ENCODE measurements at regions not wholly inside any gene's neighbourhood (a gene's known extent, or its start where the extent isn't known, plus 50 kb on each side); places are given as distances from the start of the nearest gene placed in this dataset.

DNA sequence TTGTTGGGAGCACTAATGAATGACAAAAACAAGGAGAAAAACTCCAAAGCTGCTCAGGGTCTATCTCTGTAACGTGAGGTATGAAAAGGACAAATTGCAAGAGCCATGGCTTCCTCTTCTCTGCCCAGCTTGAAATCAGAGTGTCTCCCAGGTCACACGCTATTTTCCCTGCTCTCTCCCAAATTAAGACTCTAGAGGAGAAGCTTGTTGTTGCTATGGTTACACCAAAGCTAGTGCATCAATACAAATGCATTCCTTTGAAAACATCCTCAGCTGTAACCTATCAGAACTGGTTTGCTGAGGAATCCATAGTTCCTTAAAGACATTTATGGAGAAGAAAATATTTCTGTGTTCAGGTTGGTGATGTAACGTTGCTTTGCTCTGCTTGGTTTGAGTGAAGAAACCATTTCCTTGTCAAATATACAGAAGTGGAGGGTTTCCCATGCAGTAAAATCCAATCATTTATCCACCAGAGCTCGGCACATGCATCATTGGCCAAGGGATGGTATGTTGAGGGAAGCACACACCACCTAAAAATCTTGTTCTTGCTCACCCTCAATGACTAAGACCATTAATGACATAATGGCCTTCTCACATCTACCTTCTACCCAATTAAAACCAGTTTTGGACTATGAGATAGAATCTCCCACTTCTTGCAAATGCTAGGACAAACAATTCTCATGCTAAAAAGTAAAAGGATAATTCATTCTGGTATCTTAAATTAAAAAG, 2135.6 kb upstream of the CELF4 start:
- Mint-ChIP-seq H3K36me3 (no peaks in the 10 kb centered on the region), H3K27ac (no peak overlapping the region), H3K4me3 (no peak overlapping the region), H3K4me1 (no peaks in the 10 kb centered on the region), H3K9me3 (peaks cover 16% of the 10 kb centered on the region)
- no peak for ATAC-seq
- DNase-seq (ENCODE audit: low spot score in 2 of 2) = no peak

DNA sequence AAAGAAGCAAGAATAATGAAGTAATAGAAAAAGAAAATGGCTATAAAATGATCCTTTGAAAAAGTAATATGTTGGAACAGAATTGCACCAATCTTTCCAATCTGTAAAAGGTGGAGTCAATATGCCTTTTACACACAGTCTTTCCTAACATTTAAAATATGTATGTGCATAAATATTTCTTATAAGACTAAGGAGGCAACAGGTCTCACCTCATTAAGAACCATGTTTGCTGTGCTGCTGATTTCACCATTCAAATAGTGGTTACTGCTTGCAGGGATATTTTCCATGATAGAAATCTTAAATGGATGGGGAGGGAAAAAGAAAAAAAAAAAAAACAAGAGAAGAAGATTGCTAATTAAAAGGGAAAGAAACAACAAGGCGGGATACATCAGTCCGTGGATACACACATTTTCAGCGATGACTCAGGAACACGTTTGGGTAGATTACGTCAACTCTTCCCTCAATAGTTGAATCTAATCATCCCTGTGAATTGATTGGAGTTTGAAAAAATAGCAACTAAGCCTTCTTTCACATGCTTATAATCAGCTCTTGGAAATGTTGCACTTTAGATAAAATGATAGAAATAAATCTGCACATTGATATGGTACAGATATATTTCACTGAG, 2133.9 kb upstream of the CELF4 start:
- H3K4me3 Mint-ChIP-seq = no peak overlapping the region
- ATAC-seq (no peak), DNase-seq (ENCODE audit: low spot score in 2 of 2) (no peak)
- H3K4me1 Mint-ChIP-seq = no peaks in the 10 kb centered on the region
- H3K36me3 Mint-ChIP-seq = no peaks in the 10 kb centered on the region
- H3K27ac Mint-ChIP-seq = no peak overlapping the region
- H3K9me3 Mint-ChIP-seq = peaks cover 14% of the 10 kb centered on the region

DNA sequence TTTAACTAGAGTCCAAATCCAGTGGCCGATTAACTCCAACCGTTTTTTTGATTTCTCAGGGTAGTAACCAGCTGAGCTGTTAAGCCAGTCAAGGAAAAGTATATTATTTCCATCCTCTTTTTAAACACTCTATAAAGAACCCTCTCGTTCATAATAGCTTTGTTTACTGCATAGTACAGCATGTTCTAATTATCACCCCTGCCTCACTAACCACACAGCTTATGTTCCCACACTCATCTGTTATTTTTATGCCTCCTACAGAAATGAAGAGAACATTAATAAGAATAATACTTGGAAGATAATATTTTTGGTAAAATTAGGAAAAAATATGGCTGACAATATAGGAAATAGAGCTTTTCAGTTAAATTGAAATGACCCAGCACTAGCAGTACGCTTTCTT, 2132.8 kb upstream of the CELF4 start:
- H3K4me1 Mint-ChIP-seq = no peaks in the 10 kb centered on the region
- no peaks in the 10 kb centered on the region for H3K36me3 Mint-ChIP-seq
- peaks cover 15% of the 10 kb centered on the region for H3K9me3 Mint-ChIP-seq
- no peak for ATAC-seq
- H3K4me3 Mint-ChIP-seq = no peak overlapping the region
- no peak for DNase-seq (ENCODE audit: low spot score in 2 of 2)
- no peak overlapping the region for H3K27ac Mint-ChIP-seq

DNA sequence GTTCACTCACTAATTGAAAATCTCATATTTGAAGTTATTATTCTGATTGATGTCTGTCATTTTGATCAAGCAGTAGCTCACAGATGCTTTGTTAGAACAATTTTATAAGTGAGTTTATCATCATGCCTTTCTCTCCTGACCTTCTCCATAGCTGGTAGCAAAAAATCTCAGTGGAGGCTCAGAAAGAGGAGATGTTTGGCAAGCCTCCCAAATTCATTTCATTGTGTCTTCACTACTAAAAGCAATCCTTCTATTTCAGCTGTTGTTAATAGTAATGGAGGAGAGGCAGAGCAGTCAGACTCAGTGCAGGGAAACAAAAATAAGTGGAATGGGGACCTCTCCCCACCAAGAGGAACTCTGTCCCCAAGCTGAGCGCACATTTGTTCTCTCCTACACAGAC, 2127.8 kb upstream of the CELF4 start:
- DNase-seq (ENCODE audit: low spot score in 2 of 2) (no peak), ATAC-seq (no peak)
- Mint-ChIP-seq H3K36me3 (no peaks in the 10 kb centered on the region), H3K4me1 (no peaks in the 10 kb centered on the region), H3K9me3 (peaks cover 24% of the 10 kb centered on the region), H3K27ac (no peak overlapping the region), H3K4me3 (no peak overlapping the region)

DNA sequence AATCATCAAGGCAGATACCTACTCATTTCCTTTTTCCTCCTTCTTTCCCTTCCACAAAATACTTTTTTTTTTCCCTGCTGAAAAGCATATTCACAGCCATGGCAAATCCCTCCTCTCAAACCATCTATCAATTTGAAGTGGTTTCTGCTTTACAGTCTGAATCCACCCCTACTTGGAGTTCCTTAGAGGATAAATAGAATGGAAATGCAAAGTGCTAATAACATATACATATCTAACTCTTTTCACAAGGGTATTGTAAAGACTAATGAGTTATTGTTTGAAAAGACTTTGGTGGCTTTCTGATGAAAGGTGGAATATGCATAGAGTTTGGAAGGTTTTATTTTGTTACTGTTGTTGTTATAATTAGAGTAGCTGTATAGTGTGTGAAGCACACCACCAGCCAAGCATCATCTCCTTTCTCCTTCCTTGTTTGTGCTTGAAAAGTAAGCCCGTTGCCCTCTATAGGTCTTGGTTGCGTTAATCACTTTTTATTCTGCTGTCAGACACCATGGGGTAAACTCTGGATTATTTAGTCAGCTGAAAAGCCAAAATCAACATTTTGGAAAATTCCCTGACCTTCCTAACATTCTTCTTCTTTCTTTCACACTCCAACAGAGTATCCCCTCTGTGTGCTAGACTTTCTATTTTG, 2126.9 kb upstream of the CELF4 start:
- Mint-ChIP-seq H3K4me3 (no peak overlapping the region), H3K36me3 (no peaks in the 10 kb centered on the region), H3K4me1 (no peaks in the 10 kb centered on the region), H3K27ac (no peak overlapping the region), H3K9me3 (peaks cover 29% of the 10 kb centered on the region)
- DNase-seq (ENCODE audit: low spot score in 2 of 2) (no peak), ATAC-seq (no peak)

DNA sequence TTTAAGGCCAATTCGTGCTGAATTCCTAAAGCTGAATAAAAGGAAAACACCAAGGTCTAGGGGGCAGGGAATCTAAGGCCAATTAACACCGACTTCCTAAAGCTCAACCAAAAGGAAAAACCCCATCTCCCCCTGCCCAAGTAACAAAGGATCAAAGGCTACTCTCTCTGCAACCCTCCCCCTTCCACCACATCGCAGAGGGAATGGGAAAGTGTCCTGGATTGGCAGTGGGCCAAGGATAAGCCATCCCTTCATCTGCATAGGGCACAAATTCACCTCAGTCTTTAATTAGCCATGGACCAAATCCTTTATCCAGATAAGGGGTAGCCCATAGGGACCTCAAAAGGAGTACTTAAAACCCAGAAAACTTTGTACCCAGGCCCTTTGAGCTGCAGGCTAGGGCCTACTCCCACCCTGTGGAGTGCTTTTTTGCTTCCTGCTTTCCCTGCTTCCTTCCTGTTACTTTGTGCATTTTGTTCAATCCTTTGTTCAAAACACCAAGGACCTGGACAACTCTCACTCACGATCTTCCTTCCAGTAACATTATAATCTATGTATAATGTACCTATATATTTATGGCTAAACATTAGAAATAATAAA, 2119.8 kb upstream of the CELF4 start:
- no peak for ATAC-seq
- H3K4me3 Mint-ChIP-seq = no peak overlapping the region

DNA sequence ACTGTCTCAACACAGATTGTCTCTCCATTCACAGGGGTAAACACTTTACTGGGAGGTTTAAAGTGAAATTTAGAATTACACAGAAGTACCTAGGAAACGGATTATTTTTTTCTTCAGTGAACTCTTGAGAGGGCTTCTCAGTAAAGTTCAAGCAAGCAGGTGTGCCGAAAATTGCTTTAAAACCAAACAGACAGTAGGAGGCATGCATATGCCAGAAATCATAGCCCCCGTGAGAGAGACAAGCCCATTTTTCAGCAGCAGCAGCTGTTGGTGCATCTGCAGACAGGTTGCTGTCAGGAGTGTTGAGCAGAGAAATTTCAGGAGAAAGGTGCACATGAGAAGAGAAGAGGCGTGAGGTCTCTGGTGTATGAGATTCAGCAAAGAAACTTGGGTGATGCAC, 2115.5 kb upstream of the CELF4 start:
- Mint-ChIP-seq H3K4me3 (no peak overlapping the region), H3K9me3 (peaks cover 13% of the 10 kb centered on the region), H3K36me3 (no peaks in the 10 kb centered on the region), H3K27ac (no peak overlapping the region), H3K4me1 (no peaks in the 10 kb centered on the region)
- DNase-seq (ENCODE audit: low spot score in 2 of 2) (no peak), ATAC-seq (no peak)

More for the DNA sequence above, 2119.8 kb upstream of the CELF4 start:
- Mint-ChIP-seq H3K27ac (no peak overlapping the region), H3K9me3 (peaks cover 21% of the 10 kb centered on the region), H3K4me1 (no peaks in the 10 kb centered on the region), H3K36me3 (no peaks in the 10 kb centered on the region)
- no peak for DNase-seq (ENCODE audit: low spot score in 2 of 2)

DNA sequence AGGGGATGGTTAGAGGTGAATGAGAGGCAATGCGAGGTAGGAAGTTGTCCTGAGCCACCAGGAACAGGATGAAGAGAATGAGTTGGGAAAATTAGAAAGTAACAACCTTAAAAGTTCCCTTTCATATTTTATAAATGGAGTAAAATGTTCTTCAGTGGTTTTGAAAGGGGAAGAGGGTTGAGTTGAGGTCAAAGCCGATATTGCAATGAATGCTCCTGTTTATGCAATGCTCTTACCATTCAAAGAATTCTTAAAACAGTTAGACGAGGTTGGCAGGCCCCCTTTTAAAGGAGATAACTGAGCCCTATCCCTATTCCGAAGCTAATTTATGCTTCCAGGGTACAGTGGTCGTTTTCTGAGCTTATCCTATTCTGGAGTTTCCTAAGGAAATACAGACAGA, 2110.3 kb upstream of the CELF4 start:
- DNase-seq (ENCODE audit: low spot score in 2 of 2) = no peak
- H3K9me3 Mint-ChIP-seq = peaks cover 9% of the 10 kb centered on the region
- H3K4me1 Mint-ChIP-seq = no peaks in the 10 kb centered on the region

DNA sequence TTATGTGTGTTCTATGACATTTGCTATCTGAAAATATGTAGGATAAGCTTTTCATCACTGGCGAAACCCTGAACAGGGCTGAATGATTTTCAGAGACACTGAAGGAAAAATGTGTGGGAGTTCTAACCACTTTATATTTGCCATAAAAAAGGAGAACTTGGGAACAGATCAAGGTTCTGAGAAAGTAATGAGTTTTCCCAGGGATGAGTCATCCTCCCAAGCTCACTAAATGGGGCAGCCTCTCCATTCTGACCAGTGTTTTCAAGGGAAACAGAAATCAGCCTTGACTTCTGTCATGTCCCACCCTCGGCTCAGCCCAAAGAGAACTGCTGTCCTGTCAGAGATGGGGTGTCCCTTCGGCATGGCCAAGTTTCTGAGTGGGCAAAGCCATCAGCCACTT, 2109.8 kb upstream of the CELF4 start:
- Mint-ChIP-seq H3K4me1 (no peaks in the 10 kb centered on the region), H3K27ac (no peak overlapping the region), H3K36me3 (no peaks in the 10 kb centered on the region), H3K9me3 (peaks cover 9% of the 10 kb centered on the region), H3K4me3 (no peak overlapping the region)
- DNase-seq (ENCODE audit: low spot score in 2 of 2) (no peak), ATAC-seq (no peak)

More for the DNA sequence above, 2110.3 kb upstream of the CELF4 start:
- no peaks in the 10 kb centered on the region for H3K36me3 Mint-ChIP-seq
- ATAC-seq = no peak
- H3K27ac Mint-ChIP-seq = no peak overlapping the region
- H3K4me3 Mint-ChIP-seq = no peak overlapping the region

DNA sequence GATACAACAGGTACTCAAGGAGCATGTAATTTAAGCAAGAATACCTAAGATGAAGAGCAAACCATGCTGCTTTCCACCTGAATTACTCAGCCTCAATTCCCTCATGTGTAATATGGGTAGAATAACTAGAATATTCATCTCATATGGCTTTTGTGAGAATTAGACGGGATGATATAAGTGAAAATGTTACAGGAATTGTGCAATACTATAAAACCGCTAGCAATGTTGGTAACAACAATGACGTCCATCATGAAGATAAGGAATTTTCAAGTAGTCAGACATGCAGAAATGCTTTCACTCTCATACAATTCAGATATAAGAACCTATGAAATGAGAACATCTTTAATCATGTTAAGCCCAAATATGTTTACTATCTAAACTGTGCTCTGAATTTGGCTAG, 2106.6 kb upstream of the CELF4 start:
- no peak overlapping the region for H3K4me3 Mint-ChIP-seq
- ATAC-seq (no peak), DNase-seq (ENCODE audit: low spot score in 2 of 2) (no peak)
- H3K36me3 Mint-ChIP-seq = no peaks in the 10 kb centered on the region
- H3K4me1 Mint-ChIP-seq = no peaks in the 10 kb centered on the region
- no peak overlapping the region for H3K27ac Mint-ChIP-seq
- peaks cover 11% of the 10 kb centered on the region for H3K9me3 Mint-ChIP-seq

DNA sequence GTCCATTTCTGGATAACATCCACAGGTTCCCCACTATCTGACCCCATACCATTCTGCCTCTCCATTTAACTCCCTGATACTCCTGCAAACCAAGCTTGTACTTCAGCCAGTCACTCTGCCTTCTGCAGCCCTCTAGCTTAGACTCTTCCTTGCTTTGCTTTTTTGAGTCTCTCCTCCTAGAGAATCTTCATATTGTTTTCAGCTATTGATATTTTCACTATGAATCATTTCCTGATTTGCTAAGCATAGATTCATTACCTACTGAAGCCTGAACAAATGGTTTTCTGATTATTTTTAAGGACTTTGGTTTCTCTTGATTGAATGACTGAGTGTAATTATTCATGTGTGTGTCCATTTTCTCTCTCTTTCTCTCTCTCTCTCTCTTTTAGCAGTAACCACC, 2102.3 kb upstream of the CELF4 start:
- no peak for DNase-seq (ENCODE audit: low spot score in 2 of 2)
- no peaks in the 10 kb centered on the region for H3K36me3 Mint-ChIP-seq
- H3K27ac Mint-ChIP-seq = no peak overlapping the region
- H3K9me3 Mint-ChIP-seq = peaks cover 21% of the 10 kb centered on the region
- ATAC-seq = no peak
- H3K4me1 Mint-ChIP-seq = no peaks in the 10 kb centered on the region
- H3K4me3 Mint-ChIP-seq = no peak overlapping the region

DNA sequence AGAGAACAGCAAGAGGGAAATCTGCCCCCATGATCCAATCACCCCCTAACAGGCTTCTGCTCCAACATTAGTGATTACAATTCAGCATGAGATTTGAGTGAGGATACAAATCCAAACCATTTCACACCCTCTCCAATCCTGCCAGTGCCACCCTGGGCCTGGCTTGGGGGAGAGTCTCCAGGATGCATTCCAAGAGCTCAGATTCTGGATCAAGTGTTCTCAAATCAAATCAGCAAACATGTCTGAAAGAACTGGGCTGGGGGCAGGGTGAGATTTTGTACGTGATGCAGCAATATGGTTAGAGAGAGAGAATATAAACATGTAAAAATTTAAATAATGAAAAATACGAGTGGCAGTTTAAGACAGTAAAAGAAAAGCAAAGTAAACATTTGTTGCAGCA, 2100.9 kb upstream of the CELF4 start:
- Mint-ChIP-seq H3K4me3 (no peak overlapping the region), H3K27ac (no peak overlapping the region), H3K4me1 (no peaks in the 10 kb centered on the region), H3K36me3 (no peaks in the 10 kb centered on the region), H3K9me3 (peaks cover 24% of the 10 kb centered on the region)
- ATAC-seq (no peak), DNase-seq (ENCODE audit: low spot score in 2 of 2) (no peak)

DNA sequence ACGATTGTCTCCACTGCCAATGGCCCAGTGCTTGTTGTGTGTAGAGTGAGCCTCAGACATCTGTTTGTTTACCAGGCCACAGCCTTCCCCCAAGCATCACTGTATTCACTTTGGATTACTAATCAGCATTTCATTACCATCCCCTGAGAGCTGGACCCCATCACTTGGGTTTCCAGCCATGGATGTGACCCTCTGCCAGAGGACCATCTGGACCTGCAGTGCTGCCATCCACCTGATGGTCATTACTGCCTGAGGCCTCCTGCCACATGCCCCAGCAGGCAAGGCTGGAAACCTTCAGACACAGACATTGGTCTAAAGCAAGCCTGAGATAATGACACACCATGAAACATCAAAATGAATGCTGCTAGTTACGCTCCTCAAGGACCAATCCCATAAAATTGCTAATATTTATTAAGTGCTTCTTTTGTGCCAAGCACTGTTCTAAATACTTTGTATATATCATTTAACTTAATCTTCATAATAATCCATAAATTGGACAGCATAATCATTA, 2096.3 kb upstream of the CELF4 start:
- Mint-ChIP-seq H3K36me3 (no peaks in the 10 kb centered on the region), H3K4me3 (no peak overlapping the region), H3K9me3 (peaks cover 18% of the 10 kb centered on the region), H3K4me1 (no peaks in the 10 kb centered on the region), H3K27ac (no peak overlapping the region)
- ATAC-seq (no peak), DNase-seq (ENCODE audit: low spot score in 2 of 2) (no peak)

DNA sequence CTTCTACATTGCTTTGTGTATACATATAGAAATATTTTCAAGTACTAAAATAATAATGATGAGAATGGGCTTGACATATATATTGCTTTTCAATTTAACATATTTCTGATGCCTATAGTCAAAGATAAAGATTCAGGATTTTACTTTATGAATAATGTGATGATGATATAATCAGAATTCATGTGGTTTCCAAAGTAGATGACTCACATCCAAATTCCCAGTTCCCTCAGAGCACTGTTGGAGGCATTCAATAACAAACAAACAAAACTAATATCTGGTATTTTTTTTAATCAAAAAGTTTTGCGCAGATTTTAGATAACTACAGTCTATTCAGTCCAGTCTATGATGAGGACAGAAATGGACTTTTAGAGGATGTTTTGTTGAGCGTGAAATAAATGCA, 2094.5 kb upstream of the CELF4 start:
- Mint-ChIP-seq H3K4me1 (no peaks in the 10 kb centered on the region), H3K27ac (no peak overlapping the region), H3K36me3 (no peaks in the 10 kb centered on the region), H3K4me3 (no peak overlapping the region), H3K9me3 (peaks cover 10% of the 10 kb centered on the region)
- no peak for ATAC-seq
- DNase-seq (ENCODE audit: low spot score in 2 of 2) = no peak

DNA sequence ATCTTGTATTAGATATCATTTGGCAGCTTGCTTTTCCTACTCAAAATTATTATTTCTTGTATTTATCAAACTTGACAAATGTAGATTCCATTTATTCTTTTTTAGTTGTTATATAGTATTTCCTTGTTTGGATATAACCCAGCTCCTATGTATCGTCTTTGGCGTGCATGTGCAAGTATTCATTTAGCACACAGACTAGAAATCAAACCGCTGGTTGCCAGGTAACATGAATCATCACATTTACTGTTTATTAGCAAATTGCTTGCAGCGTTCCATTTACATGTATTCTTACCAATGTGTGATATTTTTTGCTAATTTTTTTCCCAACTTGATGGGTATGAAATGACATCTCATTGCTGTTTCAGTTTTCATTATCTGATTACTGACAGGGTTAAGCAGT, 2089.7 kb upstream of the CELF4 start:
- Mint-ChIP-seq H3K4me1 (no peaks in the 10 kb centered on the region), H3K27ac (no peak overlapping the region), H3K4me3 (no peak overlapping the region), H3K36me3 (no peaks in the 10 kb centered on the region), H3K9me3 (peaks cover 6% of the 10 kb centered on the region)
- DNase-seq (ENCODE audit: low spot score in 2 of 2) (no peak), ATAC-seq (no peak)

DNA sequence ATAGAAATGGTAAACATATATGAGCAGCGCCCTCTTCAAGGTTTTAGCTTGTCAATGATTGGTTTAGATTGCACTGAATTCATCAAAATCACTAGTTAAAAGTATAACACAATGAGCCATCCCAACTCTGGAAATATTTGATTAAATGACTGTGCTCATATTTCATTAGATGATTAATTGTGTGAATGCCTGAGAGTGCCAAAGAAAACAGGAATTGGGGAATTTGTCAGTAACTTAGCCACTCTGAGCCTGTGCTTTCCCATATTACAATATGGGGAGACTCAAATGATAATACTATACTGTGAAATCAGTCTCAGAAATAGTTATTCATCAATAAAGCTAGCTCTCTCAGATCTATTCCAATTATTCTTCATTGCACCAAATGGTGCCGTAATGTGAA, 2087.6 kb upstream of the CELF4 start:
- peaks cover 11% of the 10 kb centered on the region for H3K9me3 Mint-ChIP-seq
- DNase-seq (ENCODE audit: low spot score in 2 of 2) (no peak), ATAC-seq (no peak)
- H3K4me3 Mint-ChIP-seq = no peak overlapping the region
- no peak overlapping the region for H3K27ac Mint-ChIP-seq
- no peaks in the 10 kb centered on the region for H3K4me1 Mint-ChIP-seq
- H3K36me3 Mint-ChIP-seq = no peaks in the 10 kb centered on the region

All from stimulated activated effector memory CD8-positive, alpha-beta T cell treated with anti-CD3 and anti-CD28 coated beads, Interleukin-12 subunit alpha, Interleukin-12 subunit beta, amount 100 ng/mL, for 72 hours (primary cell).